Ecto neural progenitor cell (in vitro differentiated cells): ENCODE measurements at regions not wholly inside any gene's neighbourhood (a gene's known extent, or its start where the extent isn't known, plus 50 kb on each side); places are given as distances from the start of the nearest gene placed in this dataset.
"Not testable (repeated sequence)": the region's sequence is repeated elsewhere in the genome, so short reads cannot be mapped to it uniquely, and the experiment has no call there.

ENCODE experiments used
- DNase-seq: peaks from one replicate; pipeline ENCODE4 v3.0.0-alpha.2; 2018; ENCODE audit warnings: low spot score

GRCh38 chr10:90193240-90193985 lies 492.0 kb downstream of the KIF20B start:
- DNase-seq: no peak

GRCh38 chr10:90195288-90195840 lies 494.0 kb downstream of the KIF20B start:
- no peak for DNase-seq

- DNase-seq: no peak
Observed at GRCh38 chr10:90197766-90198165, 496.4 kb downstream of the KIF20B start.

GRCh38 chr10:90199093-90199492 lies 497.7 kb downstream of the KIF20B start:
- no peak for DNase-seq

- DNase-seq: no peak
Observed at GRCh38 chr10:90199513-90199912, 498.1 kb downstream of the KIF20B start.

GRCh38 chr10:90204131-90204955 lies 503.0 kb downstream of the KIF20B start:
- DNase-seq: no peak

- no peak for DNase-seq
Observed at GRCh38 chr10:90204956-90205314, 503.5 kb downstream of the KIF20B start.

- DNase-seq: no peak
Observed at GRCh38 chr10:90205340-90205739, 503.9 kb downstream of the KIF20B start.

GRCh38 chr10:90213346-90213745 lies 512.0 kb downstream of the KIF20B start:
- no peak for DNase-seq

GRCh38 chr10:90218846-90219245 lies 517.5 kb downstream of the KIF20B start:
- no peak for DNase-seq

GRCh38 chr10:90222372-90222771 lies 521.0 kb downstream of the KIF20B start:
- DNase-seq: no peak

GRCh38 chr10:90222939-90223338 lies 521.5 kb downstream of the KIF20B start:
- no peak for DNase-seq

GRCh38 chr10:90224791-90225566 lies 523.6 kb downstream of the KIF20B start:
- no peak for DNase-seq

GRCh38 chr10:90226517-90226916 lies 525.1 kb downstream of the KIF20B start:
- DNase-seq: no peak

- no peak for DNase-seq
Observed at GRCh38 chr10:90227217-90227656, 525.8 kb downstream of the KIF20B start.

GRCh38 chr10:90227786-90228185 lies 526.4 kb downstream of the KIF20B start:
- DNase-seq: no peak

- DNase-seq: no peak
Observed at GRCh38 chr10:90229486-90229885, 528.1 kb downstream of the KIF20B start.

- not testable (repeated sequence) for DNase-seq
Observed at GRCh38 chr10:90233805-90234204, 532.4 kb downstream of the KIF20B start.

GRCh38 chr10:90245623-90246022 lies 544.2 kb downstream of the KIF20B start:
- DNase-seq: no peak

GRCh38 chr10:90250784-90251183 lies 549.4 kb downstream of the KIF20B start:
- DNase-seq: not testable (repeated sequence)

- DNase-seq: no peak
Observed at GRCh38 chr10:90269699-90270098, 568.3 kb downstream of the KIF20B start.
